Trophoblast cell (in vitro differentiated cells and primary cell): ENCODE measurements at regions not wholly inside any gene's neighbourhood (a gene's known extent, or its start where the extent isn't known, plus 50 kb on each side); places are given as distances from the start of the nearest gene placed in this dataset.

ENCODE experiments used
- DNase-seq, 2 donors: peaks; one replicate each; pipeline ENCODE4 v3.0.0-alpha.2; 2016
- H2AFZ ChIP-seq: 2 replicates; pipeline ENCODE4 v1.6.1; 2013; ENCODE audit warnings: low read length, moderate library complexity, mild to moderate bottlenecking; ENCODE audit not compliant: insufficient read depth, poor library complexity
- H2AK5ac ChIP-seq: 2 replicates; pipeline ENCODE4 v1.6.1; 2013; ENCODE audit warnings: mild to moderate bottlenecking, low read length
- H2BK120ac ChIP-seq: 2 replicates; pipeline ENCODE4 v1.6.1; 2013; ENCODE audit warnings: low read length, mild to moderate bottlenecking, moderate library complexity; ENCODE audit not compliant: insufficient read depth, poor library complexity
- H2BK12ac ChIP-seq: 2 replicates; pipeline ENCODE4 v1.6.1; 2013; ENCODE audit warnings: mild to moderate bottlenecking, low read length, moderate library complexity
- H2BK5ac ChIP-seq: 2 replicates; pipeline ENCODE4 v1.6.1; 2013; ENCODE audit warnings: low read length, low read depth, moderate library complexity, mild to moderate bottlenecking; ENCODE audit not compliant: poor library complexity
- H3K14ac ChIP-seq: 2 replicates; pipeline ENCODE4 v1.6.1; 2013; ENCODE audit warnings: mild to moderate bottlenecking, low read length
- H3K18ac ChIP-seq: 2 replicates; pipeline ENCODE4 v1.6.1; 2013; ENCODE audit warnings: mild to moderate bottlenecking, low read length
- H3K23ac ChIP-seq: 2 replicates; pipeline ENCODE4 v1.6.1; 2013; ENCODE audit warnings: low read length
- H3K27ac ChIP-seq: 2 replicates; pipeline ENCODE4 v1.5.1; 2013; ENCODE audit warnings: low read depth, mild to moderate bottlenecking, inconsistent platforms, low read length, moderate library complexity
- H3K27me3 ChIP-seq: 2 replicates; pipeline ENCODE4 v1.6.1; 2013; ENCODE audit warnings: inconsistent platforms, mild to moderate bottlenecking, low read length, moderate library complexity; ENCODE audit not compliant: insufficient read depth
- H3K36me3 ChIP-seq, 2 experiments: 1 replicate in 1 of 2; 2 replicates in 1 of 2; pipeline ENCODE4 v1.6.1; 2013; ENCODE audit warnings: low read length in 2 of 2, mild to moderate bottlenecking in 2 of 2, moderate library complexity in 1 of 2; ENCODE audit not compliant: insufficient read depth in 2 of 2, control insufficient read depth in 1 of 2
- H3K4ac ChIP-seq: 2 replicates; pipeline ENCODE4 v1.6.1; 2013; ENCODE audit warnings: low read depth, mild to moderate bottlenecking, low read length, moderate library complexity
- H3K4me1 ChIP-seq, 2 experiments: 1 replicate in 1 of 2; 2 replicates in 1 of 2; pipeline ENCODE4 v1.6.1; 2013; ENCODE audit warnings: low read length in 2 of 2, mild to moderate bottlenecking in 2 of 2, moderate library complexity in 1 of 2; ENCODE audit not compliant: insufficient read depth in 2 of 2, control insufficient read depth in 1 of 2
- H3K4me2 ChIP-seq: 2 replicates; pipeline ENCODE4 v1.6.1; 2013; ENCODE audit warnings: inconsistent platforms, mild to moderate bottlenecking, low read length, moderate library complexity
- H3K4me3 ChIP-seq: 2 replicates; pipeline ENCODE4 v1.5.1; 2013; ENCODE audit warnings: mild to moderate bottlenecking, low read depth, low read length, inconsistent platforms
- H3K79me1 ChIP-seq: one replicate; pipeline ENCODE4 v1.6.1; 2013; ENCODE audit warnings: low read length
- H3K79me2 ChIP-seq: 2 replicates; pipeline ENCODE4 v1.6.1; 2013; ENCODE audit warnings: low read length, mild to moderate bottlenecking; ENCODE audit not compliant: control insufficient read depth, insufficient read depth, poor library complexity
- H3K9ac ChIP-seq: 2 replicates; pipeline ENCODE4 v1.6.1; 2013; ENCODE audit warnings: mild to moderate bottlenecking, low read length
- H3K9me3 ChIP-seq: 2 replicates; pipeline ENCODE4 v1.6.1; 2013; ENCODE audit warnings: low read depth, mild to moderate bottlenecking, control low read depth, inconsistent platforms, low read length; ENCODE audit not compliant: insufficient read depth
- H4K12ac ChIP-seq: 2 replicates; pipeline ENCODE4 v1.6.1; 2013; ENCODE audit warnings: low read depth, mild to moderate bottlenecking, low read length, moderate library complexity
- H4K8ac ChIP-seq: 2 replicates; pipeline ENCODE4 v1.6.1; 2013; ENCODE audit warnings: low read depth, mild to moderate bottlenecking, low read length, moderate library complexity
- H4K91ac ChIP-seq: one replicate; pipeline ENCODE4 v1.6.1; 2013; ENCODE audit warnings: low read depth, mild to moderate bottlenecking, low read length, moderate library complexity
- WGBS: extraction: QIAGEN DNeasy Blood & Tissue Kit; methylation state at CpG from one replicate; pipeline ENCODE4 v1.1.7; 2013; ENCODE audit warnings: missing lambda C conversion rate; ENCODE audit not compliant: insufficient read length, insufficient coverage; ENCODE audit errors: extremely low coverage; 5-methylcytosine and 5-hydroxymethylcytosine counted together

DNA sequence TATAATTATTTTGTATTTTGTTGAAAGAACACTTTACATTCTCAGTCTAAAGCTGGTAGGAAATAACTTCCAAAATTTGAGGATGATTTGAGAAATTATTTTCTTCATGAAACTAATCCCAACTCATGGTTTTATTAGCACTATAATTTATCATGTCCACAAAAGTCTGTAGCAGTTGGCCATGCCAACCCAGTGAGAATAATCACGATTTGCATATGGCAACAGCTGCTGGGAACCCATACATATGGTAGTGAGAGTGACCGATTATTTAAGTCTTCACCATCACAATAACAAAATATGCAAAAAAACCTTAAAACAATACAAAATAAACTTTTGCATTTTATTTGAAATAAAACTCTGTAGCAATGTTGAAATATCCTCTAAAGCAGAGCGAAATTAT lies 445.9 kb upstream of the ANO3 start:
- H4K91ac ChIP-seq = no peak overlapping the region
- H3K4me1 ChIP-seq = no peaks in the 10 kb centered on the region
- no peaks in the 10 kb centered on the region for H3K27me3 ChIP-seq
- no peak overlapping the region for H4K8ac ChIP-seq
- H3K4me3 ChIP-seq = no peak overlapping the region
- no peak overlapping the region for H2AFZ ChIP-seq
- H3K18ac ChIP-seq = no peak overlapping the region
- H3K79me2 ChIP-seq = no peaks in the 10 kb centered on the region
- no CpG with 5 or more reads among the region's 3 CpGs for WGBS
- H3K9ac ChIP-seq = no peak overlapping the region
- H3K23ac ChIP-seq = no peak overlapping the region
- H3K79me1 ChIP-seq = no peaks in the 10 kb centered on the region
- DNase-seq = no peak
- no peak overlapping the region for H2BK120ac ChIP-seq
- H3K36me3 ChIP-seq = no peaks in the 10 kb centered on the region
- H3K4me2 ChIP-seq = no peak overlapping the region
- H3K9me3 ChIP-seq = no peaks in the 10 kb centered on the region
- H4K12ac ChIP-seq = no peak overlapping the region
- no peak overlapping the region for H3K14ac ChIP-seq
- H3K4ac ChIP-seq = no peak overlapping the region
- no peak overlapping the region for H2BK12ac ChIP-seq
- no peak overlapping the region for H2BK5ac ChIP-seq
- H2AK5ac ChIP-seq = no peak overlapping the region
- no peak overlapping the region for H3K27ac ChIP-seq

GRCh38 chr11:25890626-25891260 lies 441.2 kb upstream of the ANO3 start:
- Histone ChIP-seq H4K91ac (no peak overlapping the region), H3K9me3 (no peaks in the 10 kb centered on the region), H3K14ac (no peak overlapping the region), H3K79me2 (no peaks in the 10 kb centered on the region), H2BK120ac (no peak overlapping the region), H3K4ac (no peak overlapping the region), H4K12ac (no peak overlapping the region), H3K4me1 (no peaks in the 10 kb centered on the region), H3K18ac (no peak overlapping the region), H3K4me3 (no peak overlapping the region), H2AFZ (no peak overlapping the region), H3K27me3 (no peaks in the 10 kb centered on the region), H2BK12ac (no peak overlapping the region), H3K36me3 (no peaks in the 10 kb centered on the region), H3K4me2 (no peak overlapping the region), H3K79me1 (no peaks in the 10 kb centered on the region), H2AK5ac (no peak overlapping the region), H3K27ac (no peak overlapping the region), H3K23ac (no peak overlapping the region), H2BK5ac (no peak overlapping the region), H3K9ac (no peak overlapping the region), H4K8ac (no peak overlapping the region)
- WGBS = no CpG with 5 or more reads among the region's 3 CpGs
- DNase-seq = no peak

GRCh38 chr11:25891960-25892359 lies 440.0 kb upstream of the ANO3 start:
- H3K79me1 ChIP-seq = no peaks in the 10 kb centered on the region
- no peak overlapping the region for H3K4ac ChIP-seq
- H3K4me1 ChIP-seq = no peaks in the 10 kb centered on the region
- no peak overlapping the region for H2AFZ ChIP-seq
- no peaks in the 10 kb centered on the region for H3K36me3 ChIP-seq
- no peak overlapping the region for H3K9ac ChIP-seq
- H3K4me3 ChIP-seq = no peak overlapping the region
- H4K91ac ChIP-seq = no peak overlapping the region
- no peaks in the 10 kb centered on the region for H3K9me3 ChIP-seq
- no peak for DNase-seq
- H2BK120ac ChIP-seq = no peak overlapping the region
- H2AK5ac ChIP-seq = no peak overlapping the region
- no peak overlapping the region for H2BK12ac ChIP-seq
- H3K79me2 ChIP-seq = no peaks in the 10 kb centered on the region
- H2BK5ac ChIP-seq = no peak overlapping the region
- H3K4me2 ChIP-seq = no peak overlapping the region
- no peak overlapping the region for H3K18ac ChIP-seq
- no peak overlapping the region for H3K14ac ChIP-seq
- no CpG with 5 or more reads among the region's 1 CpG for WGBS
- no peak overlapping the region for H4K8ac ChIP-seq
- H3K23ac ChIP-seq = no peak overlapping the region
- no peaks in the 10 kb centered on the region for H3K27me3 ChIP-seq
- H3K27ac ChIP-seq = no peak overlapping the region
- H4K12ac ChIP-seq = no peak overlapping the region

DNA sequence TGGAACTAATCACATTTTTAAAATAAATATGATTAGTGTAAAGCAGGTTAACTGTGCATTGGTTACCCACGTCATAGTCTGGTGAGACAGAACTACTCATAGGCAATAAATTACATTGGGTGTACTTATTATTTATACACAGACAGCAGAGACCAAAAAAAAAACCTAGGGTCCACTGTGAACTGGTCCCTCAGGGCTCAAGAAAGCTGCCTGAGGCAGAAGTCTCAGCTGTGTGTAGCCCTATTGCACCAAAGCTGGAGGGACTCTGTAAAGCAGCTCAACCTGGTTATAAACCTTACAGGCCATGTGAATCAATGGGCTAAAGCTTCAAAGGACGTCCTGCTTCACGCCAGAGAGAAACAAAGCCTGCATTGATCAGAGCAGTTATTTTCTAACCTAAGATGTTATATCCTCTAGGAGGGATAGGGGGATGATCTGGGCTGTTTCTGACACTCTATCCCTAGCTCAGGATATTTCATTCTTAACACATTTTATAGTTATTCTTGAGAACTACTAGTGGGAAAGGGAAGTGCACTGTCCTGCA lies 432.2 kb upstream of the ANO3 start:
- no peaks in the 10 kb centered on the region for H3K36me3 ChIP-seq
- H4K12ac ChIP-seq = no peak overlapping the region
- H3K9me3 ChIP-seq = no peaks in the 10 kb centered on the region
- no peak overlapping the region for H4K8ac ChIP-seq
- no peak for DNase-seq
- H3K27ac ChIP-seq = no peak overlapping the region
- H2AFZ ChIP-seq = no peak overlapping the region
- no peaks in the 10 kb centered on the region for H3K27me3 ChIP-seq
- no peak overlapping the region for H3K4me2 ChIP-seq
- H2BK5ac ChIP-seq = no peak overlapping the region
- H3K18ac ChIP-seq = no peak overlapping the region
- H3K79me2 ChIP-seq = no peaks in the 10 kb centered on the region
- H3K4me3 ChIP-seq = no peak overlapping the region
- WGBS = no CpG with 5 or more reads among the region's 3 CpGs
- no peak overlapping the region for H2BK120ac ChIP-seq
- H3K9ac ChIP-seq = no peak overlapping the region
- H3K23ac ChIP-seq = no peak overlapping the region
- no peak overlapping the region for H3K14ac ChIP-seq
- no peak overlapping the region for H4K91ac ChIP-seq
- H3K4ac ChIP-seq = no peak overlapping the region
- no peak overlapping the region for H2AK5ac ChIP-seq
- no peaks in the 10 kb centered on the region for H3K79me1 ChIP-seq
- no peaks in the 10 kb centered on the region for H3K4me1 ChIP-seq
- no peak overlapping the region for H2BK12ac ChIP-seq
